ENCODE measurements at regions not wholly inside any gene's neighbourhood (a gene's known extent, or its start where the extent isn't known, plus 50 kb on each side); places are given as distances from the start of the nearest gene placed in this dataset.

DNA sequence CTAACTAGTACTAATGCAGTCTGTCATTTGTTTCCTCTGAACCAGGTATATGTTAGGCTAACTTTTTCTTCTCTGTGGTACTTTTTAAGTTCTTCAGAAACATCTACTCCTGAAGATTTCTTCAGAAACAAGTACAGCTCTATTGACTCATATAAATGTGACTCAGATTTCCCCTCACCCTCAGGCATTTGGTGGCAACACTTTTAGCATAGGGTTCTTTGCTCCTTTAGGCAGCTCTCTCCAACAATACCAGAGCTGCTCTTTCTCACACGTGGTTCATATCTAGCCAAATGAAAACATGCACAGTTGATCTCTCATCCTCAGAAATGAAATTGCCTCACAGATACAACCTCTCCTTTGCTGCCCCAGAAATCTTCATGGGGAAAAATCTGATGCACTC lies 939.8 kb downstream of the SORCS1 start:
- no peak for TF ChIP-seq POLR2A (IDR thresholded peaks at IDR 0.05)
- TF ChIP-seq, protein P1, sequence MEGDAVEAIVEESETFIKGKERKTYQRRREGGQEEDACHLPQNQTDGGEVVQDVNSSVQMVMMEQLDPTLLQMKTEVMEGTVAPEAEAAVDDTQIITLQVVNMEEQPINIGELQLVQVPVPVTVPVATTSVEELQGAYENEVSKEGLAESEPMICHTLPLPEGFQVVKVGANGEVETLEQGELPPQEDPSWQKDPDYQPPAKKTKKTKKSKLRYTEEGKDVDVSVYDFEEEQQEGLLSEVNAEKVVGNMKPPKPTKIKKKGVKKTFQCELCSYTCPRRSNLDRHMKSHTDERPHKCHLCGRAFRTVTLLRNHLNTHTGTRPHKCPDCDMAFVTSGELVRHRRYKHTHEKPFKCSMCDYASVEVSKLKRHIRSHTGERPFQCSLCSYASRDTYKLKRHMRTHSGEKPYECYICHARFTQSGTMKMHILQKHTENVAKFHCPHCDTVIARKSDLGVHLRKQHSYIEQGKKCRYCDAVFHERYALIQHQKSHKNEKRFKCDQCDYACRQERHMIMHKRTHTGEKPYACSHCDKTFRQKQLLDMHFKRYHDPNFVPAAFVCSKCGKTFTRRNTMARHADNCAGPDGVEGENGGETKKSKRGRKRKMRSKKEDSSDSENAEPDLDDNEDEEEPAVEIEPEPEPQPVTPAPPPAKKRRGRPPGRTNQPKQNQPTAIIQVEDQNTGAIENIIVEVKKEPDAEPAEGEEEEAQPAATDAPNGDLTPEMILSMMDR (IDR thresholded peaks at IDR 0.05), result no peak
- TF ChIP-seq EP300 (IDR thresholded peaks at IDR 0.05; ENCODE audit: low read depth), result no peak
- no peak for TF ChIP-seq POLR2AphosphoS5 (IDR thresholded peaks at IDR 0.05)
